Tibial artery (tissue), 4 donors: ENCODE measurements at regions not wholly inside any gene's neighbourhood (a gene's known extent, or its start where the extent isn't known, plus 50 kb on each side); places are given as distances from the start of the nearest gene placed in this dataset.

Experiments
- DNase-seq, 2 donors: peaks; one replicate each; pipeline ENCODE4 v3.0.0-alpha.2; 2019
- H3K27ac ChIP-seq, 2 donors: fragments of 200-600 bp; sonication (generic) in 1 of 2; 1 replicate in 1 of 2; 2 replicates in 1 of 2; pipeline ENCODE4 v1.5.1; 2018 to 2019; ENCODE audit warnings: mild to moderate bottlenecking in 1 of 2
- H3K27me3 ChIP-seq, 2 donors: fragments of 200-600 bp; sonication (generic) in 1 of 2; one replicate each; pipeline versions ENCODE4 v1.5.1 to v1.6.0; 2016 to 2019
- H3K36me3 ChIP-seq, 3 donors: fragments of 200-600 bp; sonication (generic) in 2 of 3; one replicate each; pipeline ENCODE4 v1.5.1; 2016 to 2019; ENCODE audit warnings: mild to moderate bottlenecking in 2 of 3
- H3K4me1 ChIP-seq, 4 donors: fragments of 200-600 bp; sonication (generic) in 2 of 4; 1 replicate in 3 of 4; 2 replicates in 1 of 4; pipeline ENCODE4 v1.5.1; 2016 to 2019
- H3K4me3 ChIP-seq, 2 donors: fragments of 200-600 bp; sonication (generic) in 1 of 2; 1 replicate in 1 of 2; 2 replicates in 1 of 2; pipeline ENCODE4 v1.5.1; 2018 to 2019; ENCODE audit warnings: mild to moderate bottlenecking in 2 of 2
- H3K9me3 ChIP-seq, 3 donors: fragments of 200-600 bp; sonication (generic) in 1 of 3; one replicate each; pipeline ENCODE4 v1.5.1; 2016 to 2019
- CTCF ChIP-seq, 2 experiments: fragments of 200-600 bp in 1 of 2; fragments of 450-650 bp in 1 of 2; IDR thresholded peaks; one replicate each; pipeline ENCODE4 v1.5.1; 2017 to 2019; ENCODE audit warnings: antibody characterized with exemption in 2 of 2, mild to moderate bottlenecking in 1 of 2, moderate library complexity in 1 of 2
- intact Hi-C: fragments of 100-400 bp; cut with DNase I; formaldehyde crosslinking; loops from one replicate; pipeline ENCODE4 v1.15.0; 2023; ENCODE audit warnings: low total_unique reads

DNA sequence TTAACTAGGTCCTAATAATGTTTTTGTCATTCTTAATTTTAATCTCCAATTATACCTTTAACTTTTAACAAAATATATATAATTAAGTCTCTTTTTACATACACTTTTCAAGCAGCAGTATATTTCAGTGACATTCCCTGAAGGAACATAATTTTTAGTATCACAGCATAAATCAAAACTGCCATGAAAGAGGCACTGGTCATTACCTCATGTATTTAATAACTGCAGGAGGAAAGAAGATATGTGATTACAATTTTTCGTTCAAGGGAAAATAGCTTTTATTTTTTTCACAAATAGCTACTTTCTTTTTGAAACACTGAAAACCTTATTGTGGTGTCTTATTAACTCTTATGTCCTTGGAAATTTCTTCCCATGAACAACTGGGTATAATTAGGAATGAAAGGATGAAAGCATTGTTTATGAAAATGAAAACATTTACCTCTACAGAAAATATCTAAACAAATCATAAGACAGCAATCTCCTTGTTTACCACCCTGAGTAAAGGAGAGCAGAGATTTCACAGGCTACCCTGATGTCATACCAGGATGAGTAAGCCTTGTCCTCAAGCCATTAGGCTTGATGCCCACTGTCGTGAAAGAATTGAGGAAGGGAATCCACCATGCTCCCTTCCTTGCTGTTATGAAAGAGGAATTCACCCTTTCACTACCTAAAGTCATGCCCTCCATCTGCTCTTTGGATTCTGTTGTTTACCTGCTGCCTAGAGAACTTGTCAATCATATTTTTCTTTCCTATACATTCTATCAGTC is 877.2 kb upstream of the PCDH20 start:
- Histone ChIP-seq H3K4me3 (no peak overlapping the region), H3K36me3 (no peaks in the 10 kb centered on the region), H3K4me1 (no peaks in the 10 kb centered on the region), H3K27me3 (no peaks in the 10 kb centered on the region), H3K27ac (no peak overlapping the region), H3K9me3 (no peaks in the 10 kb centered on the region)
- DNase-seq: no peak
- no peak for TF ChIP-seq CTCF (IDR thresholded peaks at IDR 0.05)
- intact Hi-C loops: no loop called here

GRCh38 chr13:62290542-62290941 is 874.9 kb upstream of the PCDH20 start:
- intact Hi-C loops: no loop called here
- H3K4me3 ChIP-seq: no peak overlapping the region
- no peaks in the 10 kb centered on the region for H3K27me3 ChIP-seq
- no peaks in the 10 kb centered on the region for H3K9me3 ChIP-seq
- no peak for TF ChIP-seq CTCF (IDR thresholded peaks at IDR 0.05)
- H3K36me3 ChIP-seq: no peaks in the 10 kb centered on the region
- no peaks in the 10 kb centered on the region for H3K4me1 ChIP-seq
- no peak for DNase-seq
- no peak overlapping the region for H3K27ac ChIP-seq

- intact Hi-C loops: no loop called here
- H3K27ac ChIP-seq: no peak overlapping the region
- H3K9me3 ChIP-seq: no peaks in the 10 kb centered on the region
- no peaks in the 10 kb centered on the region for H3K36me3 ChIP-seq
- H3K27me3 ChIP-seq: no peaks in the 10 kb centered on the region
- DNase-seq: no peak
- no peak for TF ChIP-seq CTCF (IDR thresholded peaks at IDR 0.05)
- H3K4me3 ChIP-seq: no peak overlapping the region
- H3K4me1 ChIP-seq: no peaks in the 10 kb centered on the region
Measured at GRCh38 chr13:62287764-62288163, 872.1 kb upstream of the PCDH20 start.

DNA sequence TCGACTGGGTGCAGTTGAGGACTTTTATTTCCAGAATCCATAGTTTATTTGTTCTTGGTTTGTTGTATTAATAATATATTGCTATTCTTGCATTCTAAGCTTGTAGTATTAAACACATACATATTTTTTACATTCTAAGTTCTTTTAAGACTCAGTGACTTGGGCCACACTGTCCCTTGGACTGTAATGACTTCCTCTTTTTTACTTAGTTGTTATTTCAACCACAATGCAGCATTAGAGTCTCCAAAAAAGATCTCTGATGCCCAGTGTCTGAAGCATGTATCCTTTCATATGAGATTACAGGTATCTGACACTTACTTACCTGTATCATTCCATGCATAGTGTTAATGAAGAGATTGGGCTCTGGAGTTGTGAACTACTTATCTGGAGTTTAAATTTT is 864.9 kb upstream of the PCDH20 start:
- Histone ChIP-seq H3K9me3 (no peaks in the 10 kb centered on the region), H3K27me3 (no peaks in the 10 kb centered on the region), H3K27ac (no peak overlapping the region), H3K36me3 (no peaks in the 10 kb centered on the region), H3K4me3 (no peak overlapping the region), H3K4me1 (no peaks in the 10 kb centered on the region)
- TF ChIP-seq CTCF (IDR thresholded peaks at IDR 0.05): no peak
- DNase-seq: no peak
- intact Hi-C loops: no loop called here

- no peaks in the 10 kb centered on the region for H3K9me3 ChIP-seq
Measured at GRCh38 chr13:62278271-62278670, 862.6 kb upstream of the PCDH20 start.

More at GRCh38 chr13:62278271-62278670, 862.6 kb upstream of the PCDH20 start:
- no peak for DNase-seq
- Histone ChIP-seq H3K36me3 (no peaks in the 10 kb centered on the region), H3K27ac (no peak overlapping the region), H3K27me3 (no peaks in the 10 kb centered on the region), H3K4me3 (no peak overlapping the region), H3K4me1 (no peaks in the 10 kb centered on the region)
- intact Hi-C loops: no loop called here
- no peak for TF ChIP-seq CTCF (IDR thresholded peaks at IDR 0.05)
